ENCODE measurements at regions not wholly inside any gene's neighbourhood (a gene's known extent, or its start where the extent isn't known, plus 50 kb on each side); places are given as distances from the start of the nearest gene placed in this dataset.

DNA sequence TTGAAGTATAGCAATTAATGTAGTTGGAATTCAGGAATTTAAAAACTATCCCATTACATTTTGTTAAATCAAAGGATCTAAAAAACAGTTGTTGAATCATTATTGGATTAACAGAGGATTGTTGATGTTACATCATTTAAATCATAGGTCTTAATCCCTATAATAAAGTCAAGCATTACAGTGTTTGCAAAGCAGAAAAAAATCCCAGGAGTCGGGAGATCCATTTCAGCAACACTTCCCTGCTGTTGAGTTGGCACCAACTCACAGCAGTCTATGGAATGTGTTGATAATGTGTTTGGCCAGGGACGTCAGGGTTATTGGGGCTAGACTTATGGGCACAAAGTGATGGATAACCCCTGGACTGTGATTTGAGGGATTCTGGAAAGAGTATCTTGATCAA, 99.1 kb upstream of the TMTC1 start:
- TF ChIP-seq, protein P1, sequence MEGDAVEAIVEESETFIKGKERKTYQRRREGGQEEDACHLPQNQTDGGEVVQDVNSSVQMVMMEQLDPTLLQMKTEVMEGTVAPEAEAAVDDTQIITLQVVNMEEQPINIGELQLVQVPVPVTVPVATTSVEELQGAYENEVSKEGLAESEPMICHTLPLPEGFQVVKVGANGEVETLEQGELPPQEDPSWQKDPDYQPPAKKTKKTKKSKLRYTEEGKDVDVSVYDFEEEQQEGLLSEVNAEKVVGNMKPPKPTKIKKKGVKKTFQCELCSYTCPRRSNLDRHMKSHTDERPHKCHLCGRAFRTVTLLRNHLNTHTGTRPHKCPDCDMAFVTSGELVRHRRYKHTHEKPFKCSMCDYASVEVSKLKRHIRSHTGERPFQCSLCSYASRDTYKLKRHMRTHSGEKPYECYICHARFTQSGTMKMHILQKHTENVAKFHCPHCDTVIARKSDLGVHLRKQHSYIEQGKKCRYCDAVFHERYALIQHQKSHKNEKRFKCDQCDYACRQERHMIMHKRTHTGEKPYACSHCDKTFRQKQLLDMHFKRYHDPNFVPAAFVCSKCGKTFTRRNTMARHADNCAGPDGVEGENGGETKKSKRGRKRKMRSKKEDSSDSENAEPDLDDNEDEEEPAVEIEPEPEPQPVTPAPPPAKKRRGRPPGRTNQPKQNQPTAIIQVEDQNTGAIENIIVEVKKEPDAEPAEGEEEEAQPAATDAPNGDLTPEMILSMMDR (IDR thresholded peaks at IDR 0.05; ENCODE audit: control insufficient read depth, extremely low read depth, insufficient read depth), result no peak
- DNase-seq (ENCODE audit: low read depth), result no peak
- no peak overlapping the region for H3K4me3 ChIP-seq (ENCODE audit: low read depth, low read length)

DNA sequence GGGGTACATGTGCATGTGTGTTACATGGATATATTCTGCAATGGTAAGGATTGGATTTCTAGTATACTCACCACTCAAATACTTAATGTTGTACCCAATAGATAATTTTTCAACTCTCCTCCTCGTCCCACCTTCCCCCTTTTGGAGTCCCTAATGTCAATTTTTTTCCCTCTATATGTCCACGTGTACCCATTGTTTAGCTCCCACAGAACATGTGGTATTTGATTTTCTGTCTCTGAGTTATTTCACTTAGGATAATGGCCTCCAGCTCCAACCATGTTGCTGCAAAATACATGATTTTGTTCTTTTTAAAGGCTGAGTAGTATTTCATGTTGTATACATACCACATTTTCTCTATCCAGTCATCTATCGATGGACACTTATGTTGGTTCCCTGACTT, 97.2 kb upstream of the TMTC1 start:
- TF ChIP-seq, protein P1 (IDR thresholded peaks at IDR 0.05; ENCODE audit: control insufficient read depth, extremely low read depth, insufficient read depth), result no peak
- H3K4me3 ChIP-seq (ENCODE audit: low read depth, low read length), result no peak overlapping the region
- DNase-seq (ENCODE audit: low read depth), result no peak

DNA sequence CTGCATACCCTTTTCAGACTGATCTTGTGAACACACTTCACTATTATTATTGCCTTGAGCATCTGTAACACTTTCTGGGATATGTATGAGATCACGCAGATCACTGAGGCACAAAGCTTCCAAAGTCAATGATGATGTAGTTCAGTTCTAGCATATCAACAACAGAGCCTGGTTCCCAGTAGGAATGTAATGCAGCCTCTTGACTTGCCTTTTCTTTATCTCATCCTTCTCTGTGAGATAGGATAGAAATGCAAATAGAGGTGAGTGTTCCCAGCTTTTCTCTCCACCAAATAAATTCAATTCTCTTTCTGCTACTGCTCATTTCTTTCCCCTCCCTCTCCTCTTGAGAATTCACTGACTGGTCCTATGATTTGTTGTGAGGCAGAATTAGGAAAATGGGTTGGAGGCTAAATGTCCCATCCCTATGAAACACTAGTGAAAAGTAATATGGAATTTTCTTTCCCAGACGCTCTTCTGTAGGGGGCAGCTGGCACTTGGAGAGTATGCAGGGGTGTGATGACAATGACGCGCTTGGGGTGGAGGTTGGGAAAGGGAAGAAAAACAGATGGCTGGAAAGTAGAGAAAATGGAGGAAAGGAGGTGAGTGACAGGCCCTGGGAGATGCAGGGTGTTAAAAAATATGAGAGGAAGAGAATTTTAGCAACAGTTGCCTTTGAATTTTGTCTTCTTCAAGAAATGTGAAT, 96.0 kb upstream of the TMTC1 start:
- DNase-seq (ENCODE audit: low read depth), result no peak
- no peak overlapping the region for H3K4me3 ChIP-seq (ENCODE audit: low read depth, low read length)
- TF ChIP-seq, protein P1 (IDR thresholded peaks at IDR 0.05; ENCODE audit: control insufficient read depth, extremely low read depth, insufficient read depth), result no peak

DNA sequence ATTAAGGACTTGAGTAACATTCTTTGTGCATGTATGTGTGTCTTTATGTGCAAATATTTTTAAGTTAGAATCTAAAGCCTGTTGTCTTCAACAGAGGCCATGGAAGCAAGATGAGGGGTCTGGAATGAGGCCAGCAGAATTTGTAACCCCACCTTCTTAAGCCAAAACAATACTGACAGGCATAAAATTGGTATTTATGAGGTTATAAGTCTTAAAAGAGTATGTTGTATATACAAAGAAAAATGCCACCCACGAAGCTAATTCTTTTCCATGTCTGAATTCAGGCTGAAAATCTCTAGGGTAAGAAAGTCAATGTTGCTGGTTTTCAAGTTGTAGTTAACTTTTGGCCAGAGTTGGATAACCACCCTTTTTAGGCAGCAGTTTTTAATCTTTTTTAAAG, 86.2 kb upstream of the TMTC1 start:
- no peak overlapping the region for H3K4me3 ChIP-seq (ENCODE audit: low read depth, low read length)
- TF ChIP-seq, protein P1 (IDR thresholded peaks at IDR 0.05; ENCODE audit: control insufficient read depth, extremely low read depth, insufficient read depth), result no peak
- DNase-seq (ENCODE audit: low read depth), result no peak

DNA sequence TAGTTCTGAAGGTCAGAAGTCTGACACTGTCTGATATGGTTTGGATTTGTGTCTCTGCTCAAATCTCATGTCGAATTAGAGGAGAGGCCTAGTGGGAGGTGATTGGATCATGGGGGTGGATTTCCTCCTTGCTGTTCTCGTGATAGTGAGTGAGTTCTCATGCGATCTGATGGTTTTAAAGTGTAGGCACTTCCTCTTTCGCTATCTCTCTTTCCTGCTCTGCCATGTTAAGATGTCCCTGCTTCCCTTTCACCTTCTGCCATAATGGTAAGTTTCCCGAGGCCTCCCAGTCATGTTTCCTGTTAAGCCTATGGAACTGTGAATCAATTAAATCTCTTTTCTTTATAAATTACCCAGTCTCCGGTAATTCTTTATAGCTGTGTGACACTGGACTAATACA, 84.1 kb upstream of the TMTC1 start:
- no peak overlapping the region for H3K4me3 ChIP-seq (ENCODE audit: low read depth, low read length)
- no peak for DNase-seq (ENCODE audit: low read depth)
- TF ChIP-seq, protein P1 (IDR thresholded peaks at IDR 0.05; ENCODE audit: control insufficient read depth, extremely low read depth, insufficient read depth), result no peak

DNA sequence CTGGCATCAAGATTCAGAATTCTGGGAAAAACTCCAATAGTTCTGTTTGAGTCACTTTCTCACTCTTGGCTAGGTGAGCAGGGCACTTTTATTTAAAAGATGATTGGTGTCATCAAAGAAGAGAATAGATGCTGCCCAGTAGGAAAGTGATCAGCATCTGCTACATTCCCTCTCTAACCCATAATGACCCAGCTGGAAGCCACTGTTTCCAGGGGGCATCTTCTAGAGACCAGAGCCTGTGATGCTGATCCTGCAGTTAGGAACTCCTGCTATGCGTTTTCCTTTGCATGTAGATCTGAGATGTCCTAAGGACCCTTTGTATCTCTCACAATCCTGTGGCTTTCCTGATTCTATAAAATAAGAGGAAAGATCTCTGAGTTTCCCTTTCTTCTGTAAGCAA, 79.9 kb upstream of the TMTC1 start:
- DNase-seq (ENCODE audit: low read depth), result no peak
- H3K4me3 ChIP-seq (ENCODE audit: low read depth, low read length), result no peak overlapping the region
- TF ChIP-seq, protein P1 (IDR thresholded peaks at IDR 0.05; ENCODE audit: control insufficient read depth, extremely low read depth, insufficient read depth), result no peak

DNA sequence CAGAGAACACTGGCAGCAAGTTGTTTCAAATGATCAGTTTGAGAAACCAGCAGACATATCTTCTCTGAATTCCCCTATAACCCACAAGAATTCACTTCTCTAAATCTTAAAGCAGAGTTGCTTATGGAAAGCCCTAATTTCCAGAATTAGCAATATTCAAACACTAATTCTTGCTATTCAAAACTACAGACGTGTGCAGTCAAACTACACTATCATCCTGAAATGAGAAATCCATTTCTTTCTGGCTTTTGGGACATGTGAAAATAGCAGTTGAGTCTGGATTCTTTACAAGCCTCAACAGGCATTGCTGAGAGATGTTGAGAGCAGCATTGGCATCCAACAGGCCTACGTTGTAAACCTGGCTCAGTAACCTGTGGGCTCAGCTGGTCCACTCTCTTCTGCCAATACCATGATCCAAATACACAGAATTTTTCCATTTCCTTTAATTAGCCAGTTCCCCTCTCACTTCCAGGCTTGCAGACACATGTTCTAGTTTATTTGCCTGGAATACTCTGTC, 74.6 kb upstream of the TMTC1 start:
- peak; percentile 30 for DNase-seq (ENCODE audit: low read depth)
- H3K4me3 ChIP-seq (ENCODE audit: low read depth, low read length), result no peak overlapping the region
- TF ChIP-seq, protein P1 (IDR thresholded peaks at IDR 0.05; ENCODE audit: control insufficient read depth, extremely low read depth, insufficient read depth), result no peak

Data from LNCaP clone FGC (cell line).